Astrocyte (in vitro differentiated cells and primary cell): ENCODE measurements at regions not wholly inside any gene's neighbourhood (a gene's known extent, or its start where the extent isn't known, plus 50 kb on each side); places are given as distances from the start of the nearest gene placed in this dataset.

Source experiments
- CTCF ChIP-seq: IDR thresholded peaks from 2 replicates; pipeline ENCODE4 v1.5.1; 2011; ENCODE audit warnings: low read depth, mild to moderate bottlenecking, inconsistent platforms, low read length, moderate library complexity; ENCODE audit not compliant: insufficient read depth
- EZH2 ChIP-seq: IDR thresholded peaks from 2 replicates; pipeline ENCODE4 v1.6.1; 2012; ENCODE audit warnings: mild to moderate bottlenecking, low read length, inconsistent platforms; ENCODE audit not compliant: insufficient read depth

DNA sequence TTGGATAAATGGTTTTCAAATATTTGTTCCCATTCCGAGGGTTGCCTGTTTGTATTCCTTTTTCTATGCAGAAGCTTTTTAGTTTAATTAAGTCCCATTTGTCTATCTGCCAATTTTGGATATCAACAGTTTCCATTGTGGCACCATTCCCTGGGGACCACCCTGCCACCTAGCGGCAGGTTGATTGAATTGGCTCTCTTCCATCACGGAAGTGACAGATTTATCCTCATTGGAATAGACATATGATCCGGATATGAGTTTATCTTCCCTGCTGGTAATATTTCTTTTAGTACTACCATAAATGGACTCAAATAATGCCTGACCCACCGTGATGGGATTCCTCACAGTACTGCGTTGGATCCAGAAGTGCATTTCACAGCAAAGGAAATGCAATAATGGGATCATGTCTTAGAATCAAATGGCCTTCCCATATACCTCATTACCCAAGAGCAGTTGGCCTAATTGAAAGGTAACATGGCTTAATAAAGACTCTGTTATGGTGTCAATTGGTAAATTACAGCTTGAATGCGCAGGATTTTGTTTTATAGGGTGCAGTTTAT lies 327.0 kb downstream of the BMP2 start:
- TF ChIP-seq CTCF (peak; percentile 51), EZH2 (no peak)
